ENCODE measurements at regions not wholly inside any gene's neighbourhood (a gene's known extent, or its start where the extent isn't known, plus 50 kb on each side); places are given as distances from the start of the nearest gene placed in this dataset.

DNA sequence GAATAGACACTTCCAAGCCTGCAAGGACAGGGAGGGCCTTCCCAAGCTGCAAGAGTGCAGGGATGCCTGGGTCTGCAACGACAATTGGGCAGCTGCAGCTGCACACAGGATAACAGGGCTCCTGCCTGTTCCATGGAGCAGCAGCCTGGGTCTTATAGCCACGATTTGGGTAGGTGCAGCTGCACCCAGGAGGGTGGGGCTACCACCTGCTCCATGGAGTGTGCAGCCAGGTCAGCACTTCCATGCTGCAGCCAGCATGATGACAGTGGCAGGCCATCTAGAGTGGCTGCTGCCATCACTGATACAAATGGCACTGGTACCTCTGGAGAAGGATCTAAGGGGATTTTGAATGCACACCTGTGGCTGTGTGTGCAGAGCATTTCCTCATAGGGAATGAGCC lies 528.5 kb downstream of the DSC3 start:
- Histone ChIP-seq H3K9ac (no peak overlapping the region), H3K27me3 (no peaks in the 10 kb centered on the region), H3K36me3 (no peaks in the 10 kb centered on the region), H3K27ac (no peak overlapping the region), H3K9me3 (replicated peaks in 1 of 11) (peaks cover 0 to 14% (median 0%) of the 10 kb centered on the region in 11 experiments; a peak in 7 of 22 replicates), H3K4me2 (no peak overlapping the region), H3K4me1 (no peaks in the 10 kb centered on the region), H3K4me3 (no peak overlapping the region), H4K20me1 (no peaks in the 10 kb centered on the region)
- TF ChIP-seq Cebpa-rat (IDR thresholded peaks at IDR 0.05) = no peak

DNA sequence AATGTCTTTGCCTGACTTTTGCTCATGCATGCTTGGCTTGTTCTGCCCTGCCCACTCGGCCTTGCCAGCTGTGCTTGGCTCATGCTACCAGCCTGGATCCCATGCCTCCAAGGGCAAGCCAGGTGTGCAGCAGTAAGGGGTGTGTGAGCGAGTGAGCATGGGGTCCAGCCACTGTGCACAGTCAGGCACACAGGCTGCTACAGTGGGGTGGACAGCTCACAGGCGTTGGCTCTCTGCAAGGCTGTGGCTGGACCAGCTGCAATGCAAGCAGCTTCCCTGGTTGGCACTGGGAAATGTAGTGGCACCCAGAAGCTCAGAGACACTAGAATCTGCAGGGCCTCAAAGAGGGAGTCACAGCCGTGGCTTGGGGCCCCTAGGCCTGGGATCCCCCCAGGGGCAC lies 529.7 kb downstream of the DSC3 start:
- Histone ChIP-seq H3K4me1 (no peaks in the 10 kb centered on the region), H3K4me3 (no peak overlapping the region), H3K27me3 (no peaks in the 10 kb centered on the region), H3K36me3 (no peaks in the 10 kb centered on the region), H3K4me2 (no peak overlapping the region), H4K20me1 (no peaks in the 10 kb centered on the region), H3K9ac (no peak overlapping the region), H3K9me3 (replicated peaks in 1 of 11) (peaks cover 0 to 14% (median 0%) of the 10 kb centered on the region in 11 experiments; a peak in 7 of 22 replicates), H3K27ac (no peak overlapping the region)
- no peak for TF ChIP-seq Cebpa-rat (IDR thresholded peaks at IDR 0.05)

DNA sequence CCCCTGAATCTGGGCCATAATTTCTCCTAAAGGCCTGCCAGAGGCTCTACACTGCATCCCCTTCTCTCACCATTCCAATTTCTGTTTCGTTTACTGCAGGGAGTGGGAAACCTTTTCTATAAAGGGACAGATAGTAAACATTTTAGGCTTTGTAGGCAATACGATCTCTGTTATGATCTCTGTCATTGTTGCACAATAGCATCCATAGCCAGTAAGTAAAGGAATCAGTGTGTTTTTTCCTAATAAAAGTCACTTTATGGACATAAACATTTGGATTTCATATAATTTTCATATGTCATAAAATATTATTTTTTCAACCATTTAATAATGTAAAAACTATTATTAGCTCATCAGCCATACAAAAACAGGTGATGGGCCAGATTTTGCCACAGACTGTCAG lies 531.7 kb downstream of the DSC3 start:
- no peaks in the 10 kb centered on the region for H4K20me1 ChIP-seq
- no peaks in the 10 kb centered on the region for H3K27me3 ChIP-seq
- H3K36me3 ChIP-seq = no peaks in the 10 kb centered on the region
- no peak overlapping the region for H3K4me2 ChIP-seq
- no peak overlapping the region for H3K27ac ChIP-seq
- H3K4me1 ChIP-seq = no peaks in the 10 kb centered on the region
- H3K4me3 ChIP-seq = no peak overlapping the region
- no peak for TF ChIP-seq Cebpa-rat (IDR thresholded peaks at IDR 0.05)
- H3K9me3 ChIP-seq (replicated peaks in 1 of 11) = peaks cover 0 to 14% (median 0%) of the 10 kb centered on the region in 11 experiments; a peak in 7 of 22 replicates
- H3K9ac ChIP-seq = no peak overlapping the region

DNA sequence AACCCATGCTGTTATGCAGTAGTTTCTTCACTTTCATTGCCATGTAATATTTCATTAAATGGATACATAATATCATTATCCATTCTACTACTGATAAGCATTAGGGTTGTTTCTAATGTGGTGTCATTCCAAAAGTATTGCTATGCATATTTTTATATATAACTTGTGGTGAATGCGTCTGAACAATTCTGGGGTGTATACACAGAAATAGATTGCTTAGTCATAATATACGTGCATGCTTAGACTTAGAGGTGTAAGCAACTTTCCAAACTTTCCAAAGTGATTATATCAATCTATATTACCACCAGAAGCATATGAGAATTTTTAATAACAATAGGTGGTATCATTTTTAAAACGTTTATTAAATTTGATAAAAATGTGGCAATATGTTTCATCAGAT lies 540.9 kb downstream of the DSC3 start:
- no peaks in the 10 kb centered on the region for H3K36me3 ChIP-seq
- no peak overlapping the region for H3K27ac ChIP-seq
- TF ChIP-seq Cebpa-rat (IDR thresholded peaks at IDR 0.05) = no peak
- no peaks in the 10 kb centered on the region for H4K20me1 ChIP-seq
- H3K4me2 ChIP-seq = no peak overlapping the region
- no peak overlapping the region for H3K9ac ChIP-seq
- H3K4me1 ChIP-seq = no peaks in the 10 kb centered on the region
- no peaks in the 10 kb centered on the region for H3K9me3 ChIP-seq (replicated peaks in 1 of 11)
- no peak overlapping the region for H3K4me3 ChIP-seq
- no peaks in the 10 kb centered on the region for H3K27me3 ChIP-seq

DNA sequence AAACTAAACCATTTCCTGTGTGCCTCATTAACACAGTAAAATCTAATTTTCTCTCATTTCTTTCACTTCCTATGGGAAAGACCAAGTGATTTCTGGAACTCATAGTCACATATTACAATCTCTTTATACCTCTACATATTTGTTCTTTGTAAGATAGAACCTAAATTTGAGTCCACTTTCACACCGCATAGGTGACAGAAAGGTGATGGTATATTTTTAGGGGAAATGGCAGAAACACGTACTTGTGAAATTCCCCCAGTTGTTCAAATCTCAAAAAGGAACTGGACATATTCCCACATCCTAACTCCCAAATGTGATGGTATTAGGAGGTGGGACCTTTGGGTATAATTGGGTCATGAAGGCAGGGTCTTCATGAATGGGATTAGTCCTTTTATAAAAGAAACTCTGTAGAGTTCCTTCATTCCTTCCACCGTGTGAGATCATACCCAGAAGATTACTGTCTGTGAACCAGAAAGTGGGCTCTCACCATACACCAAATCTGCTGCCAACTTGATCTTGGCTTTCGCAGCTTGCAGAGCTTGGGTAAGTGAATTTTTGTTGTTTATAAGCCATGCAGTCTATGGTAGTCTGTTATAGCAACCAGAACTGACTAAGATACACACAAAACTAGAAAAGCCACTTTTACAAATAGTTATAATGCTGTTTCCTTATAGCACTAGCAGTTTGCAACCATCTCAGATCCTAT lies 542.1 kb downstream of the DSC3 start:
- Histone ChIP-seq H3K4me2 (no peak overlapping the region), H3K4me1 (no peaks in the 10 kb centered on the region), H4K20me1 (no peaks in the 10 kb centered on the region), H3K9ac (no peak overlapping the region), H3K27me3 (no peaks in the 10 kb centered on the region), H3K27ac (no peak overlapping the region), H3K9me3 (replicated peaks in 1 of 11) (no peaks in the 10 kb centered on the region), H3K36me3 (no peaks in the 10 kb centered on the region), H3K4me3 (no peak overlapping the region)
- no peak for TF ChIP-seq Cebpa-rat (IDR thresholded peaks at IDR 0.05)

DNA sequence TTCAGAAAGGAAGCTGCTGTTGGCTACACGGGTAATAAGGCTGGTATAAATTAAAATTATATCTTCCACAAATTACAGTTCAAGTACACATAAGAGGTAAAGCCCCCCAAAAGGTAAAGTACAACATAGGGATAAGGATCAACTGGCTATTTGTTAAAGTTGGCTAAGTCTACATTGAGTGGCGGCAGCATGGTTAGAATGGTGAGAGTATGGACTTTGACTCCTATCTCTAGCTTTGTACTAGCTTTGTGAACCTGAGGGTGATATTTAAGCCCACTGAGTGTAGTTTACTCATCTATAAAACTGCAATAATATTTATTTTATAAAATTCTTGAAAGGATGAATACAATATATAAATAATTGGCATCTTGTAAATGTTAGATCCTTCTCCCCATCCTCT lies 542.8 kb downstream of the DSC3 start:
- Histone ChIP-seq H3K9me3 (replicated peaks in 1 of 11) (no peaks in the 10 kb centered on the region), H3K27me3 (no peaks in the 10 kb centered on the region), H3K4me3 (no peak overlapping the region), H3K4me2 (no peak overlapping the region), H3K27ac (no peak overlapping the region), H4K20me1 (no peaks in the 10 kb centered on the region), H3K36me3 (no peaks in the 10 kb centered on the region), H3K9ac (no peak overlapping the region), H3K4me1 (no peaks in the 10 kb centered on the region)
- TF ChIP-seq Cebpa-rat (IDR thresholded peaks at IDR 0.05) = no peak

DNA sequence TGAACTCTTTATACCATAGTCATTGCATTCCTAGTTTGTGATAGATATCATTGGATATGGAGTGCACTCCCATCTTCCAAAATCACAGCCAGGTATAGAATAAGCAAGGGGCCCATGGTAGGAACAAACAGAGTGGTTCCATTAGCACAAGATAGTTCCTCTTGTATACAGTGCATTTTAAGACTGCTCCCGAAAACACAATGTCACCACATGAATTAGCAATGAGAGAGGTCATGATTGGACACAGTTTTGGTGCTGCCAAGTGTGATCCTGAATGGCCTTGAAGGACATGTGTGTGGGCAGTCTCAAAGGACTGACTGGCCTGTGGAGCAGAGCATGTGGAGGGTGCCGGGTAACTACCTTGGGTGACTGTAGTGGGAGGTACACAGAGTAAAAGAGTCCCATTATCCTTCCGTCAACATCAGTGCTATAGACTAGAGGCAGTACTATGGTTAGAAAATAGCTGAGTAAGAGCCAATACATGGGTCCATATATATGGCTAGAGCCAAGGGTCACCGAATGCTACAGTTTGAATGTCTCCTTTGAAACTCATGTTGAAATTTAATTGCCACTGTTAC lies 549.9 kb downstream of the DSC3 start:
- Histone ChIP-seq H3K9ac (no peak overlapping the region), H3K36me3 (no peaks in the 10 kb centered on the region), H4K20me1 (no peaks in the 10 kb centered on the region), H3K27me3 (no peaks in the 10 kb centered on the region), H3K4me3 (no peak overlapping the region), H3K4me1 (no peaks in the 10 kb centered on the region), H3K27ac (no peak overlapping the region), H3K4me2 (no peak overlapping the region), H3K9me3 (replicated peaks in 1 of 11) (no peaks in the 10 kb centered on the region)
- no peak for TF ChIP-seq Cebpa-rat (IDR thresholded peaks at IDR 0.05)

DNA sequence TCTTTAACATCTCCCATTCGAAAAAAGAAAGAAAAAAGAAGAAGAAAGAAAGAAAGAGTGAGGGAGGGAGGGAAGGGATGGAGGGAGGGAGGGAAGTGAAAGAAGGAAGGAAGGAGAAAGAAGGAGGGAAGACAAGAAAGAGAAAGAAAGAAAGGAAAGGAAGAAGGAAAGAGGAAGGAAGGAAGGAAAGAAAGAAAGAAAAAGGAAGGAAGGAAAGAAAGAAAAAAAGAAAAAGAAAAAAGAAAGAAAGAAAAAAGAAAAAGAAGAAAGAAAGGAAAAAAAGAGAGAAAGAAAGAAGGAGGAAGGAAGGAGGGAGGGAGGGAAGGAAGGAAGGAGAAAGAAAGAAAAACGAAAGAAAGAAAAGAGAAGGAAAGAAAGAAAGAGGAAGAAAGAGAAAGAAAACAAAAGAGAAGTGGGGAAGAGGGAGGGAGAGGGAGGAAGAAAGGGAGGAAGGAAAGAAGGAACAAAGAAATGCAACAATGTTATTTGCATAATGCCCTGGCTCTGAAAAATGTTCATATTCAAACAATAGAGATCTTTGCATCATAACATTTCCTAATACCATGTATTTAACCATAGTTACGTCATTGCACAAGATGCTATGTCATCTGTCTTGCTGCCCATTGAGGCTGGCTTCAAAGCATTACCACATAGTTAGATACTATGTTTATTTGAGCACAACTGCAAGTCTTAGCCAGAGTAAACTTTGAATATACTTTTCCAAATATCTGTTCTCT lies 550.6 kb downstream of the DSC3 start:
- H3K27ac ChIP-seq = no peak overlapping the region
- no peaks in the 10 kb centered on the region for H3K36me3 ChIP-seq
- TF ChIP-seq Cebpa-rat (IDR thresholded peaks at IDR 0.05) = no peak
- no peaks in the 10 kb centered on the region for H3K27me3 ChIP-seq
- H3K9me3 ChIP-seq (replicated peaks in 1 of 11) = no peaks in the 10 kb centered on the region
- H3K4me2 ChIP-seq = no peak overlapping the region
- H3K9ac ChIP-seq = no peak overlapping the region
- H3K4me1 ChIP-seq = no peaks in the 10 kb centered on the region
- H3K4me3 ChIP-seq = no peak overlapping the region
- no peaks in the 10 kb centered on the region for H4K20me1 ChIP-seq

DNA sequence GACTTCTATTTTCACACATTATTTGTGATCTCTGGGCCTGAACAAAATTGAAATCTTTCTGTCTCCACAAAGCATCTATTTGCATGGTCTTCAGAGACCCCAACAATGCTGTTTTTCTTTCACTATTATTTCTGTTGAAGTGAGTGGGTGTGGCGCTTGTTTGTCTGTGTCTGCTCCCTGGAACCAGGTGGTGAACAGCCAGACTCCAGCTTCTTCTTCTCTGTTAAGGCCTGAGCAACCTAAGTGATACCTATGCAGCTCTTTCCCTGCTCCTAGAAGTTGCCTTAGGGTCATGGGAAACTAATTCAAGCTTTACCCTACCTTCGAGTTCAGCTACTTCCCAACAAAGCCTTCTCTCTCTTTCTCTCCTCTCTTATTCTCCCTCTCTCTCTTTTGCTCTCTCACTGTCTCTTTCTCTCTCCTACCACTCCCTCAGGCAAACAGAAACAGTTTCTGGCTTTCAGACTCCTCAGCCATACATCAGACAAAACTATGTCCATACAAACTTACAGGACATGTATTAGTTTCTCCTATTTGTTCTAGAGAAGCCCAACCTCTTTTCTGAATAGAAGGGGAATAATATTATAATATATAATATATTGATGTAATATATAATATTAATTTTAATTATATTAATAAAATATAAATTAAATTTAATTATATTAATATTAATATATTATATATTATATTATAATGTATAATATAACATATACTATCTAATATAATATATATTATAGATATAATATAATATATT lies 552.5 kb downstream of the DSC3 start:
- H3K27me3 ChIP-seq = no peaks in the 10 kb centered on the region
- no peaks in the 10 kb centered on the region for H3K4me1 ChIP-seq
- H3K4me2 ChIP-seq = no peak overlapping the region
- no peak overlapping the region for H3K27ac ChIP-seq
- H4K20me1 ChIP-seq = no peaks in the 10 kb centered on the region
- H3K36me3 ChIP-seq = no peaks in the 10 kb centered on the region
- no peaks in the 10 kb centered on the region for H3K9me3 ChIP-seq (replicated peaks in 1 of 11)
- H3K4me3 ChIP-seq = no peak overlapping the region
- H3K9ac ChIP-seq = no peak overlapping the region
- TF ChIP-seq Cebpa-rat (IDR thresholded peaks at IDR 0.05) = no peak

All from BLaER1 treated with 17β-estradiol and CSF1 and Interleukin-3, amounts not matched to agents 10 nM and 100 nM (cell line).